ENCODE measurements at regions not wholly inside any gene's neighbourhood (a gene's known extent, or its start where the extent isn't known, plus 50 kb on each side); places are given as distances from the start of the nearest gene placed in this dataset.

- H3K27me3 ChIP-seq = no peaks in the 10 kb centered on the region
- no peak for ATAC-seq
- no peak overlapping the region for H3K4me3 ChIP-seq
- no peaks in the 10 kb centered on the region for H3K9me3 ChIP-seq
- 14% methylated on average over 1 of the region's 1 CpG for WGBS, 2 donors (ENCODE audit: low coverage in 1 of 2)
- no peaks in the 10 kb centered on the region for H3K4me1 ChIP-seq
- TF ChIP-seq EP300 (IDR thresholded peaks at IDR 0.05) = no peak
- TF ChIP-seq CTCF (IDR thresholded peaks at IDR 0.05) = no peak
- TF ChIP-seq POLR2AphosphoS5 (IDR thresholded peaks at IDR 0.05) = no peak
- H3K27ac ChIP-seq = no peak overlapping the region
- no peaks in the 10 kb centered on the region for H3K36me3 ChIP-seq
These were observed 389.9 kb upstream of the PTPRD start for GRCh38 chr9:11002705-11003104.

- 77 to 91% methylated on average over 4 of the region's 4 CpGs for WGBS, 2 donors (ENCODE audit: low coverage in 1 of 2)
- ATAC-seq = no peak
- no peak overlapping the region for H3K27ac ChIP-seq
These were observed 391.0 kb upstream of the PTPRD start for GRCh38 chr9:11003836-11004235.

GRCh38 chr9:11011696-11012095 lies 398.9 kb upstream of the PTPRD start:
- H3K9me3 ChIP-seq = no peaks in the 10 kb centered on the region
- no CpG with 5 or more reads among the region's 7 CpGs for WGBS, 2 donors (ENCODE audit: low coverage in 1 of 2)
- H3K27me3 ChIP-seq = no peaks in the 10 kb centered on the region
- no peaks in the 10 kb centered on the region for H3K4me1 ChIP-seq
- no peak overlapping the region for H3K4me3 ChIP-seq
- TF ChIP-seq POLR2A (IDR thresholded peaks at IDR 0.05) (no peak), EP300 (IDR thresholded peaks at IDR 0.05) (no peak), CTCF (IDR thresholded peaks at IDR 0.05) (no peak), POLR2AphosphoS5 (IDR thresholded peaks at IDR 0.05) (no peak)
- ATAC-seq = no peak
- no peak overlapping the region for H3K27ac ChIP-seq
- no peaks in the 10 kb centered on the region for H3K36me3 ChIP-seq

More at GRCh38 chr9:11003836-11004235, 391.0 kb upstream of the PTPRD start:
- Histone ChIP-seq H3K9me3 (no peaks in the 10 kb centered on the region), H3K27me3 (no peaks in the 10 kb centered on the region), H3K4me3 (no peak overlapping the region), H3K36me3 (no peaks in the 10 kb centered on the region), H3K4me1 (no peaks in the 10 kb centered on the region)
- no peak for TF ChIP-seq POLR2AphosphoS5 (IDR thresholded peaks at IDR 0.05)

GRCh38 chr9:11016081-11016480 lies 403.3 kb upstream of the PTPRD start:
- Histone ChIP-seq H3K4me3 (no peak overlapping the region), H3K4me1 (no peaks in the 10 kb centered on the region), H3K27me3 (no peaks in the 10 kb centered on the region), H3K9me3 (no peaks in the 10 kb centered on the region), H3K27ac (no peak overlapping the region), H3K36me3 (no peaks in the 10 kb centered on the region)
- TF ChIP-seq POLR2A (IDR thresholded peaks at IDR 0.05) = no peak
- WGBS, 2 donors (ENCODE audit: low coverage in 1 of 2) = 100% methylated on average over 1 of the region's 2 CpGs; no CpG with 5 or more reads in 1 of the 2 donors
- ATAC-seq = no peak

- H3K9me3 ChIP-seq = no peaks in the 10 kb centered on the region
- ATAC-seq = no peak
- H3K4me3 ChIP-seq = no peak overlapping the region
- H3K36me3 ChIP-seq = no peaks in the 10 kb centered on the region
- H3K27me3 ChIP-seq = no peaks in the 10 kb centered on the region
- TF ChIP-seq POLR2AphosphoS5 (IDR thresholded peaks at IDR 0.05) (no peak), POLR2A (IDR thresholded peaks at IDR 0.05) (no peak), CTCF (IDR thresholded peaks at IDR 0.05) (no peak), EP300 (IDR thresholded peaks at IDR 0.05) (no peak)
- 7 to 10% methylated on average over 2 of the region's 2 CpGs for WGBS, 2 donors (ENCODE audit: low coverage in 1 of 2)
- no peaks in the 10 kb centered on the region for H3K4me1 ChIP-seq
- no peak overlapping the region for H3K27ac ChIP-seq
These were observed 410.4 kb upstream of the PTPRD start for GRCh38 chr9:11023201-11023600.

GRCh38 chr9:11025775-11026174 lies 413.0 kb upstream of the PTPRD start:
- H3K9me3 ChIP-seq = no peaks in the 10 kb centered on the region
- no peak for ATAC-seq
- no peaks in the 10 kb centered on the region for H3K36me3 ChIP-seq
- TF ChIP-seq EP300 (IDR thresholded peaks at IDR 0.05) (no peak), POLR2AphosphoS5 (IDR thresholded peaks at IDR 0.05) (no peak), POLR2A (IDR thresholded peaks at IDR 0.05) (no peak), CTCF (IDR thresholded peaks at IDR 0.05) (no peak)
- H3K27me3 ChIP-seq = no peaks in the 10 kb centered on the region
- WGBS, 2 donors (ENCODE audit: low coverage in 1 of 2) = 93 to 96% methylated on average over 2 of the region's 2 CpGs
- no peaks in the 10 kb centered on the region for H3K4me1 ChIP-seq
- no peak overlapping the region for H3K4me3 ChIP-seq
- no peak overlapping the region for H3K27ac ChIP-seq

Data from gastroesophageal sphincter (tissue), 4 donors.